ENCODE measurements at regions not wholly inside any gene's neighbourhood (a gene's known extent, or its start where the extent isn't known, plus 50 kb on each side); places are given as distances from the start of the nearest gene placed in this dataset.
"Not testable (repeated sequence)": the region's sequence is repeated elsewhere in the genome, so short reads cannot be mapped to it uniquely, and the experiment has no call there.

GRCh38 chr2:31762085-31762484 lies 181.3 kb upstream of the SRD5A2 start:
- no peak overlapping the region for H3K9ac ChIP-seq (ENCODE audit: low read length)
- H3K4me3 ChIP-seq (ENCODE audit: low read length): no peak overlapping the region
- no peaks in the 10 kb centered on the region for H3K36me3 ChIP-seq (ENCODE audit: insufficient read depth, low read length)
- DNase-seq: no peak
- H3K9me2 ChIP-seq (replicated peaks; ENCODE audit: insufficient read depth, low read length): no peaks in the 10 kb centered on the region
- no peaks in the 10 kb centered on the region for H3K4me1 ChIP-seq (ENCODE audit: low read length)
- no peak overlapping the region for H2AFZ ChIP-seq (ENCODE audit: low read length)
- H3K27me3 ChIP-seq (ENCODE audit: low read length): no peaks in the 10 kb centered on the region
- H3K9me3 ChIP-seq (ENCODE audit: low read length): no peaks in the 10 kb centered on the region
- no peak overlapping the region for H3K4me2 ChIP-seq (ENCODE audit: low read depth, low read length, poor library complexity, severe bottlenecking)
- H3K27ac ChIP-seq (ENCODE audit: low read length): no peak overlapping the region
- no peaks in the 10 kb centered on the region for H4K20me1 ChIP-seq (ENCODE audit: insufficient read depth, low read depth, low read length)
- H3K79me2 ChIP-seq (ENCODE audit: low read length): no peaks in the 10 kb centered on the region

DNA sequence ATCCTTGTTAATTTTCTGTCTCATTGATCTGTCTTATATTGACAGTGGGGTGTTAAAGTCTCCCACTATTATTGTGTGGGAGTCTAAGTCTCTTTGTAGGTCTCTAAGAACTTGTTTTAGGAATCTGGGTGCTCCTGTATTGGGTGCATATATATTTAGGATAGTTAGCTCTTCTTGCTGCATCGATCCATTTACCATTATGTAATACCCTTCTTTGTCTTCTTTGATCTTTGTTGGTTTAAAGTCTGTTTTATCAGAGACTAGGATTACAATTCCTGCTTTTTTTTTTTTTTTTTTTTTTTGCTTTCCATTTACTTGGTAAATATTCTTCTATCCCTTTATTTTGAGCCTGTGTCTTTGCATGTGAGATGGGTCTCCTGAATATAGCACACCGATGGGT lies 176.6 kb upstream of the SRD5A2 start:
- DNase-seq; H3K9ac ChIP-seq (ENCODE audit: low read length); H3K9me3 ChIP-seq (ENCODE audit: low read length); H3K4me2 ChIP-seq (ENCODE audit: low read depth, low read length, poor library complexity, severe bottlenecking); H3K4me1 ChIP-seq (ENCODE audit: low read length); H3K9me2 ChIP-seq (replicated peaks; ENCODE audit: insufficient read depth, low read length); H4K20me1 ChIP-seq (ENCODE audit: insufficient read depth, low read depth, low read length); H3K27me3 ChIP-seq (ENCODE audit: low read length); H3K27ac ChIP-seq (ENCODE audit: low read length); H3K4me3 ChIP-seq (ENCODE audit: low read length); H3K36me3 ChIP-seq (ENCODE audit: insufficient read depth, low read length); H2AFZ ChIP-seq (ENCODE audit: low read length); H3K79me2 ChIP-seq (ENCODE audit: low read length): not testable (repeated sequence)

GRCh38 chr2:31748746-31749145 lies 168.0 kb upstream of the SRD5A2 start:
- not testable (repeated sequence) for H2AFZ ChIP-seq (ENCODE audit: low read length); H3K36me3 ChIP-seq (ENCODE audit: insufficient read depth, low read length); H3K9me3 ChIP-seq (ENCODE audit: low read length); H3K4me3 ChIP-seq (ENCODE audit: low read length); H3K4me1 ChIP-seq (ENCODE audit: low read length); H3K79me2 ChIP-seq (ENCODE audit: low read length); H3K27me3 ChIP-seq (ENCODE audit: low read length); H3K9ac ChIP-seq (ENCODE audit: low read length); DNase-seq; H3K27ac ChIP-seq (ENCODE audit: low read length); H3K9me2 ChIP-seq (replicated peaks; ENCODE audit: insufficient read depth, low read length); H4K20me1 ChIP-seq (ENCODE audit: insufficient read depth, low read depth, low read length); H3K4me2 ChIP-seq (ENCODE audit: low read depth, low read length, poor library complexity, severe bottlenecking)

DNA sequence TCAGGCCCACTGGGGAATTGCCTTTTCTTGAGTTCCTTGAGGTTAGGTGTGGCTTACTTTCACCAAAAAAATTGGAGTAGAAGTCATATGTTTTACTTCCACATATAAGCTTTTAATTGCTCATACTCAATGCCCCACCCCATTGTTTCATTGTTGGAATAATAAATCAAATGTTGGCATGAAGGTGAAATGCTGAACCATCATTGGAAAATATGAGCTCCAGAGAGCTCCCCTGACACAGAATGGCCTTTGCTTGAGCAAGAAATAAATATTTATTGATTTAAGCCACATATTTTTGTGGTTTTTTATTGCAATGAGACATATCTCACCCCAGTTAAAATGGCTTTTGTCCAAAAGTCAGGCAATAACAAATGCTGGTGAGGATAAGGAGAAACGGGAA lies 167.3 kb upstream of the SRD5A2 start:
- Histone ChIP-seq H3K9me3 (ENCODE audit: low read length) (no peaks in the 10 kb centered on the region), H3K9me2 (replicated peaks; ENCODE audit: insufficient read depth, low read length) (no peaks in the 10 kb centered on the region), H3K27me3 (ENCODE audit: low read length) (no peaks in the 10 kb centered on the region), H3K9ac (ENCODE audit: low read length) (no peak overlapping the region), H2AFZ (ENCODE audit: low read length) (no peak overlapping the region), H3K27ac (ENCODE audit: low read length) (no peak overlapping the region), H3K4me2 (ENCODE audit: low read depth, low read length, poor library complexity, severe bottlenecking) (no peak overlapping the region), H3K79me2 (ENCODE audit: low read length) (no peaks in the 10 kb centered on the region), H3K4me3 (ENCODE audit: low read length) (no peak overlapping the region), H4K20me1 (ENCODE audit: insufficient read depth, low read depth, low read length) (no peaks in the 10 kb centered on the region), H3K4me1 (ENCODE audit: low read length) (no peaks in the 10 kb centered on the region), H3K36me3 (ENCODE audit: insufficient read depth, low read length) (no peaks in the 10 kb centered on the region)
- no peak for DNase-seq

GRCh38 chr2:31739161-31739560 lies 158.4 kb upstream of the SRD5A2 start:
- H3K9me2 ChIP-seq (replicated peaks; ENCODE audit: insufficient read depth, low read length): no peaks in the 10 kb centered on the region
- no peaks in the 10 kb centered on the region for H3K36me3 ChIP-seq (ENCODE audit: insufficient read depth, low read length)
- no peaks in the 10 kb centered on the region for H4K20me1 ChIP-seq (ENCODE audit: insufficient read depth, low read depth, low read length)
- DNase-seq: no peak
- no peak overlapping the region for H2AFZ ChIP-seq (ENCODE audit: low read length)
- no peak overlapping the region for H3K4me2 ChIP-seq (ENCODE audit: low read depth, low read length, poor library complexity, severe bottlenecking)
- H3K9me3 ChIP-seq (ENCODE audit: low read length): no peaks in the 10 kb centered on the region
- no peaks in the 10 kb centered on the region for H3K4me1 ChIP-seq (ENCODE audit: low read length)
- no peak overlapping the region for H3K27ac ChIP-seq (ENCODE audit: low read length)
- H3K27me3 ChIP-seq (ENCODE audit: low read length): no peaks in the 10 kb centered on the region
- H3K4me3 ChIP-seq (ENCODE audit: low read length): no peak overlapping the region
- H3K79me2 ChIP-seq (ENCODE audit: low read length): no peaks in the 10 kb centered on the region
- H3K9ac ChIP-seq (ENCODE audit: low read length): no peak overlapping the region

GRCh38 chr2:31736695-31737454 lies 156.1 kb upstream of the SRD5A2 start:
- no peaks in the 10 kb centered on the region for H3K9me3 ChIP-seq (ENCODE audit: low read length)
- no peaks in the 10 kb centered on the region for H3K4me1 ChIP-seq (ENCODE audit: low read length)
- no peak overlapping the region for H2AFZ ChIP-seq (ENCODE audit: low read length)
- H3K27ac ChIP-seq (ENCODE audit: low read length): no peak overlapping the region
- no peaks in the 10 kb centered on the region for H4K20me1 ChIP-seq (ENCODE audit: insufficient read depth, low read depth, low read length)
- H3K9me2 ChIP-seq (replicated peaks; ENCODE audit: insufficient read depth, low read length): no peaks in the 10 kb centered on the region
- no peak overlapping the region for H3K4me2 ChIP-seq (ENCODE audit: low read depth, low read length, poor library complexity, severe bottlenecking)
- no peak for DNase-seq
- H3K4me3 ChIP-seq (ENCODE audit: low read length): no peak overlapping the region
- no peaks in the 10 kb centered on the region for H3K27me3 ChIP-seq (ENCODE audit: low read length)
- H3K9ac ChIP-seq (ENCODE audit: low read length): no peak overlapping the region
- H3K79me2 ChIP-seq (ENCODE audit: low read length): no peaks in the 10 kb centered on the region
- no peaks in the 10 kb centered on the region for H3K36me3 ChIP-seq (ENCODE audit: insufficient read depth, low read length)

DNA sequence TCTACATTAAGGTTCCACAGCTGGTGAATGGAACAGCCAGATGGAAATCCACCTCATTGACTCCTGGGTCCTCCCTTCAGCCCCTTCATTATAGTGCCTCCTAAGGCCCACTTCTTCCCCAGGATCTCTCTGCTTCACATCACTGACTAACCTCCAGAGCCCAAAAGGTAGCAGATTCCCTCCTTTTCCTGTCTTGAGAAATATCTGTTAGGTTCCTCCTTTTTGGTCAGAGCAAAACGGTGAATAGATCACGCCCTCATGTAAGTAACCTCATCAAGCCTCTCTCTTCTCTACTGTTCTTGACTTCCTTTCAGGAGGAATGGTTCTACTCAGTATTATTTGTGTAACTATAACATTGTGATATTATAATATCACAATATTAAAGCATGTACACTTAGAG lies 155.0 kb upstream of the SRD5A2 start:
- no peak for DNase-seq
- no peak overlapping the region for H3K4me3 ChIP-seq (ENCODE audit: low read length)
- no peak overlapping the region for H2AFZ ChIP-seq (ENCODE audit: low read length)
- no peak overlapping the region for H3K27ac ChIP-seq (ENCODE audit: low read length)
- no peaks in the 10 kb centered on the region for H3K36me3 ChIP-seq (ENCODE audit: insufficient read depth, low read length)
- H3K27me3 ChIP-seq (ENCODE audit: low read length): 0 out of 2 replicates have a peak, but pooled peaks cover under 1% of the 10 kb centered on the region
- no peaks in the 10 kb centered on the region for H3K9me3 ChIP-seq (ENCODE audit: low read length)
- H3K4me1 ChIP-seq (ENCODE audit: low read length): no peaks in the 10 kb centered on the region
- H3K4me2 ChIP-seq (ENCODE audit: low read depth, low read length, poor library complexity, severe bottlenecking): no peak overlapping the region
- no peaks in the 10 kb centered on the region for H3K79me2 ChIP-seq (ENCODE audit: low read length)
- no peaks in the 10 kb centered on the region for H4K20me1 ChIP-seq (ENCODE audit: insufficient read depth, low read depth, low read length)
- H3K9ac ChIP-seq (ENCODE audit: low read length): no peak overlapping the region
- no peaks in the 10 kb centered on the region for H3K9me2 ChIP-seq (replicated peaks; ENCODE audit: insufficient read depth, low read length)

DNA sequence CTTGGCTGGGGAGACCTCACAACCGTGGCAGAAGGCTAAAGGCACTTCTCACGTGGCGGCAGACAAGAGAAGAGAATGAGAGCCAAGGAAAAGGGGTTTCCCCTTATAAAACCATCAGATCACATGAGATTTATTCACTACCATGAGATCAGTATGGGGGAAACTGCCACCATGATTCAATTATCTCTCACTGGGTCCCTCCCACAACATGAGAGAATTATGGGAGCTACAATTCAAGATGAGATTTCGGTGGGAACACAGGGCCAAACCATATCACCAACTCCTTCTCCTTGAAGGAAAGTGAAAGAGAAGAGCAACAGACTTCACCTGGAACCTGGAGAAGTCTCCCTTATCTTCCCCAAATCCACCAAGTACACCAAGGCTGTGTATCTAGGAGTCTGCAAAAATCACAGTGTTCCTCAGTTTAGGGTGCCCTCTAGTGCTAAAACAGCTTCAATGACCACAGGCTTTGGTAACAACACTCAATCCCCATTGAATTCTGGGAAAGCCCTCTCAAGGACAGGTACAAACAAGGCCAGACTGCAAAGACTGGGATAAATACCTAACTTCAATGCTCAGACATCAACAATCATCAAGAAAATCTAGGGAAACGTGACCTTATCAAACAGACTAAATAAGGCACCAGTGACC lies 148.8 kb upstream of the SRD5A2 start:
- no peak overlapping the region for H3K4me3 ChIP-seq (ENCODE audit: low read length)
- 0 out of 2 replicates have a peak, but pooled peaks cover 2% of the 10 kb centered on the region for H3K27me3 ChIP-seq (ENCODE audit: low read length)
- no peaks in the 10 kb centered on the region for H4K20me1 ChIP-seq (ENCODE audit: insufficient read depth, low read depth, low read length)
- H3K9me3 ChIP-seq (ENCODE audit: low read length): no peaks in the 10 kb centered on the region
- no peaks in the 10 kb centered on the region for H3K4me1 ChIP-seq (ENCODE audit: low read length)
- H3K27ac ChIP-seq (ENCODE audit: low read length): no peak overlapping the region
- H3K79me2 ChIP-seq (ENCODE audit: low read length): no peaks in the 10 kb centered on the region
- H3K36me3 ChIP-seq (ENCODE audit: insufficient read depth, low read length): no peaks in the 10 kb centered on the region
- no peak overlapping the region for H3K9ac ChIP-seq (ENCODE audit: low read length)
- H2AFZ ChIP-seq (ENCODE audit: low read length): peak overlapping the region; percentile 63; the same call in 1 of the 2 replicates
- no peak overlapping the region for H3K4me2 ChIP-seq (ENCODE audit: low read depth, low read length, poor library complexity, severe bottlenecking)
- no peaks in the 10 kb centered on the region for H3K9me2 ChIP-seq (replicated peaks; ENCODE audit: insufficient read depth, low read length)
- DNase-seq: peak; percentile 72

Measured in Karpas-422 (cell line).